HG03097 (cell line): ENCODE measurements at regions not wholly inside any gene's neighbourhood (a gene's known extent, or its start where the extent isn't known, plus 50 kb on each side); places are given as distances from the start of the nearest gene placed in this dataset.
A peak's percentile ranks its signal among the peaks of the same experiment; 100 is the strongest.

Experiments
- ATAC-seq: cut with Tn5 transposase; IDR thresholded peaks from one replicate; pipeline ENCODE4 v1.9.1; 2021; ENCODE audit not compliant: unreplicated experiment, low FRiP score

DNA sequence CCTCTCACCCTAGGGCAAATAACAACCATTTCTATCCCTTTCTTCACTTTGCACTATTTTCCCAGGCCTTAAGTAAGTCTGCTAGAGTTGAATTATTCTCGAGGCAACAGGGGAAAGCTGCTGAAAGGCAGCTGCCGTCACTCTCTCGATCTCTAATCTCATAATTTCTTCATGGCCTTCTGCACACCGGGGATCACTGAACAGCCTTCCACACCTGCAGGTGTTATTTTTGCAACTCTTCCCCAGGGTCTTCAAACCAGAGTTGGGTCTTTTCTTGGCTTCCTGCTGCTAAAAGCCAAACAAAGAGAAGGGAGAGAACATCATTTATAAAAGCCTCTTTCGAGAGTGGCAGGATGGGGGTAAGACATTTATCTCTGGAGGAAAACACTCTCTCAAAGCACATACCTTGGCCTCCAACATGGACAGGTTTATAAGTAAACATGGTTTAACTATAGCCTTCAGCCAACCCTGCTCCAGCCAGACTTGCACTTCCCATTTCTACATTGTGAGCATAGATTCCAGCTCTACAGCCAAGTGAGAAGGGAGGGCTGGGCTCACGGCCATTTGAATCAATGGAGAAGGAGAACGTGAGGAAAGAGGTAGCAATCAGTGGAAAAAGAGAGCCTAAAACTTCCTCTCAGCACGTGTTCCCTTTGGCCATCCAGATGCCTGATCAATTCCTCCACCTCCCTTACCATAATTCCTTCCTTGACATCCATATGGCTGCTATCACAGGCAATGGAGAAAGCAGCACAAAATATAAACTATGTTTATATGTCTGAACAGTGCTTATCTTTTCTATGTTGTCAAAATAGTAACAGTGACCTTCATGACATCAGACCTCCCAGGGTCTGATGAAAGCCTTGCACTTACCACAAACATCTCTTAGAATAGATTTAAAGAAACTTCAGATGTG is 464.9 kb downstream of the TLE1 start:
- no peak for ATAC-seq

DNA sequence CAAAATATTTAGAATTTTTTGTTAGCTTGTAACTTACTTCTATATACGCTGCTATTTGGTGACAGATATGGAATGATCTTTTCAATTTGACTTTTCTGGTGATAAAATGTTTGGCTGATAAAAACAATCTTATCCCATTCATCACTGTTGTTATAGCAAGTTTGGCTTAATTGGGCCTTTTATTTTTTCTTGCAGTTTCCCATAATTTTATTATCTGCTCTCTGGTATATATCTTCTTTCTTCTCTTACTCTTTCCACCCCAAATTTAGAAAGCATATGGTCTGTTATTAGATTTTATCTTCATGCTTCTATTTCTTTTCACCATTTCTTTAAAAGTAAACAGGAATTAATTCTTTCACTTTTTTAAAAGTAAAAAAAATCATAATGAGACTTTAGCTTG is 474.4 kb downstream of the TLE1 start:
- ATAC-seq, result no peak

DNA sequence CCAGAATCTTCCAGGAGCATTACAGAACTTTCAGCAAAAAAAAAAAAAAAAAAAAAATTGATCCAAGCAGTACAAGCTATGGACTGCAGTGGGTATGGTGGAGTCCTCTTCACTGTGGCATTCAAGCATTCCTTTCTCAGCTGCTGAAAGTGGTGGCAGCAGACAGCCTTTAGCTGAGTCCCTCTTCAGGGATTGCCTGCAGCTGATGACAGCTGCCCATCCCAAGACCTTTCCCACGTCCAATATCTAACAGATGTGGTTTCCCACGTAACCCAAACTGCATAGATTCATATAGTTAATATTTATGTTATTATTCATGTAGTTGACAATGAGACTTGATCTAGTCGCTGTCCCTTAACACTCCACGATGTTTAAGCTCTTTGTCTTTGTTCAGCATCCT is 475.9 kb downstream of the TLE1 start:
- ATAC-seq, result no peak

DNA sequence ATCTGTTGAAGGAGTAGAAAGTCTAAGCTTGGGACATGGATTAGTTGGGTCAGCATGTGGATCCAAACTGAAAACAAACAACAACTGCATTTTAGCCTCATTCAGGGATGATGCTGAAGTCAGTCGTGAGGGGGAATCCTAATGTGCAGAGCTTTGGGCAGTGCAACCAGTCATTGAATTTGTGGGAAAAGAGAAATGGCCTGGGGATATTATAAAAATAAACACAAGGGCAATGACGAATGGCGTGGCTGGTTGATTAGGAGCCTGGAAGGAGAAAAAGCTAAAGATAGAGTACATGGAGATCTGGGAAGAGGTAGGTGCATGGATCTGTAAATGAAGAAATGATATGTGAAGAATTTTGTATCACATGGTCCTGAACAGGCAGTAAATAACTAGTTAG is 477.6 kb downstream of the TLE1 start:
- no peak for ATAC-seq

DNA sequence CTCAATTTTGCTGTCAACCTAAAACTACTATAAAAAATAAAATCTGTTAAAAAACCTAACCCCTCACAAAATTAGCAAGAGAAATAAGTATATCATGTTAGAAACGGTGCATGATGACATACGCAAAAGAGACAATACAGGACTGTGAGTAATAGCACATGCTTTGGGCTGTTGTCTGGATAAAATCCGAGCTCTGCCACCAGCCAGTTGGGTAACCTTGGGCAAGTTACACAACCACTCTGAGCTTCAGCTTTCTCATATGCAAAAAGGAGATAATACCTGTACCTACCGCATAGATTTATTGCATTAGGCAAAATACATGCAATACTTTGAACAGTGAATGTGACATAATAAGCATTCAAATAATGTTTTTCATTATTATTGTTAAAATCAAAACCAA is 481.7 kb downstream of the TLE1 start:
- no peak for ATAC-seq

DNA sequence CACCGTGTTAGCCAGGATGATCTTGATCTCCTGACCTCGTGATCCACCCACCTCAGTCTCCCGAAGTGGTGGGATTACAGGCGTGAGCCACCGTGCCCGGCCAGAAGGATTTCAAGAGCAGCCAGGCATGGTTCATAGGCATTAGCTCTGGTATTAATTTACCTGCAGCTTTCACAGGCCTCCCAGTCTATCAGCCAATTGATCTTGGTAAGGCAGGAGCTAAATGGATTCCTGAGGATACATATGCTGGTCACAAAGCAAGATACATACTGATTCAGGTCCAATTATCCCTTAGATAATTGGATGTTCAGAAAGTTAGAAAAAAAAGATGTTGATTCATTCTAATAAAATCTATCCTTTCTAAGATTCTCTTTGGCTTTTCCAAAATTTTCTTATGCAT is 487.1 kb downstream of the TLE1 start:
- ATAC-seq, result no peak

DNA sequence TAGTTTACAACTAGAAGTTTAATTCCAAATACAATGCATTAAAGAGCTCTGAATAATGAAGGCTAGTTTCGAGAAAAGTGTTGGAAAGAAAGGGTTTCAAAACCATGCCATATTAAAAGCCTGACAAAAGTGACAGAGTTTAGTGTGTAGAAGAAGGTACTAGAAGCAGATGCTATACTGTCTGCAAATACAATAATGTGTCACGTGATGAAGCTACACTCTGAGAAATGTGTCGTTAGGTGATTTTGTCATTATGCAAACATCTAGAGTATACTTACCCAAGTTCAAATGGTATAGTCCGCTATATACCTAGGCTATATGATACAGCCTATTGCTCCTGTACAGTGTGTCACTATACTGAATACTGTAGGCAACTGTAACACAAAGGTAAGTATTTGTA is 494.1 kb downstream of the TLE1 start:
- no peak for ATAC-seq

DNA sequence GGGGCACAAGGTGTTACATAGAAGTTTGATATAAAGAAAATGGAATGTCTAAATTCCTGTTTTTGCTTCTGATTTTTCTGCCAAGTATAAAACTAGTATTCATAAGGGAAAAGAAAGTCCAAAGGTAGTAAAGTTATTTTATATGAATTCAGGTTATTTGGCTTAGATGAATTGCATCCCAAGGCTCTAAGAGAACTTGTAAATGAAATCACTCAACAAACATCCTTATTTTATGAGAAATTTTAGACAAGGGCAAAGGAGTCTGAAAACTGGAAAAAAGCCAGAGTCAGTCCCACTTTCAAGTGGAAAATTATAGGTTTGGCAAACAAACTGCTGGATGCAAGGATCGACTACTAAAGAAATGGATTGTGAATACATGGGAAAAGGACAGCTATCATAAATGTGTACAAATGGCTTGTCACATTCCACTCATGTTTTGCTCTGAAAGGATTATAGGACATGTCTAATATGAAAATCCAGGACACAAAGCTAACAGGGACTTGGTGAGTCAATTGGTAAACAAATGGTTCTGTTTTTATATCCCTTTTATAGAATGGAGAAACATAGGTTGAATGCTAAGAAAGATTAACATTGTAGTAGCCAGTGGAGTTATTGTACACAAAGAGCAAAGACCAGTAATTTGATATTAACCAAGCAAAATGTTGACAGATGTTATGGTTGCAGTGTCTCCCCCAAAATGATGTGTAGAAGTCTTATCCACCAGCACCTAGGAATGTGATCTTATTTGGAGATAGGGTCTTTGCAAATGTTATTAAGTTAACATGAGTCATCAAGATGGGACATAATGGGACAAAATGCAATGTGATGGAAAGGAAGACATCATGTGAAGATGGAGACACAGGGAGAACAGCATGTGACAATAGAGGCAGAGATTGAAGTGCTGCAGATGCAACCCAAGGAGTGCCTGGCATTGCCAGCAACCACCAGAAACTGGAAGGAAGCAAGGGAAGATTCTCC is 495.7 kb downstream of the TLE1 start:
- no peak for ATAC-seq

DNA sequence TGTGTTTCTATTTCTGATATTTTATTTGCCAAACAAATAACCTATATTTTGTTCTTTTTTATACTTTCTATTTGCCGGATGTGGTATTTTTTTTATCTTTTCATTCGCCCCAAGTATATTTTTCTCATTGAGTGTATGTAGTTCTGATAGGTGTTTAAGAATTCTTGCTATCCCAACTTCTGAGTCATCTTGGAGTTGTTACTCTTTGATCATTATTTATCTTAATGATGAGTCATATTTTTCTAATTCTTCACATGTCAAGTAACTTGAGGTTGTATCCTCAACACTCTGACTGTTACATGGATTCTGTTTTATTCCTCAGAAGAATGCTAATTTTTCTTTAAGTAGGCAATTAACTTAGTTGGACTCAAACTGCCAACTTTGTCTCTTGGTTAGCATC is 498.1 kb downstream of the TLE1 start:
- no peak for ATAC-seq

DNA sequence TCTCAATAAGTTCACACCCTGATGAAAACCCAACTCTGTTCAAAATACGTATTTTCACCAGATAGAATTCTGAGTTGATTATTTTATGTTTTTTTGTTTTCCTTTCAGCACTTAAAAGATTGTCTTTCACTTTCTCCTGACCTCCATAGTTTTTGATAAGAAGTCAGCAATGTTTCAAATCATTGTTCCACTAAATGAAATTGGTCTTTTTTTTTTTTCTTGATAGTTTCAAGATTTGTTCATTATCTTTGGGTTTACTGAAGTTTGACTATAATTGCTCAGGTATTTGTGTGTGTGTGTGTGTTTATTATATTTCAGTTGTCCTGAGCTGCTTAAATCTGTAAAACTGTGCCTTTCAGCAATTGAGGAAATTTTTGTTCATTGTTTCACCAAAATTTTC is 498.7 kb downstream of the TLE1 start:
- no peak for ATAC-seq

DNA sequence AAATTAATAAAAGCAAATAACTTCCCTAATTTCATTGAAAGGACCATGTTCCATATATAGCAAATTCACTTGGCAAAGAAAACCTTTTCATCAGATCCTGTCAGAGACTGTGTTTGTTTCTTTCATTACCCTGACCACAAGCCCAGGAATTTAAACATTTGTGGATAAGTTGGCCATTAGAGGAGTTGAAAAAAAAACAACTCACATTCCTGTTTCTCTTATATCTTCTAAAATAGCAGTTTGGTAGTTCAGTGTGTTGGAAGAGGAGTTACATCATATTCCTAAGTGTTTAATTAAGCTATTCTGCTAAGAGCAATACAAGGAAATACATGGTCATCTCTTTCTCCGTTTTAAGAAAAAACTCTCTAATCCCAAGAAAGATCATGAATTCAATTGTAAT is 505.6 kb downstream of the TLE1 start:
- no peak for ATAC-seq

DNA sequence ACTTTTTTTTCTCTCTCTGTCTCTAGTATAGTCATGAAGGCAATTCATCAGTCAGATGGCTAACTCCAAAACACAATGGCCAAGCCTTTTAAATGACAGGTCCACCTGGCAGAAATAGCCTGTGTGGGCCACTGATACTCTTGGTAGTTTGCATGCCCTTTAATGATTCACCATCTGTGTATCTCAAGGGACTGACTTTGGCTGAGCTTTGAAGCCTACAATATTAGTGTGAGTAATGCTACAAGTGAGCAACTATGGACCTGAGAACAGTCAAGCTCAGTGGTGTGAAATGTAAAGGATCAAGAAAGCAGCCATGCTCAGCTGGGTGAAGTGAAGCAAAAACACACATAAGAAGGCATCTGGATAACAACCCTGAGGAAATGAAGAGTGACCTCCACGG is 506.9 kb downstream of the TLE1 start:
- ATAC-seq, result peak; percentile 86

DNA sequence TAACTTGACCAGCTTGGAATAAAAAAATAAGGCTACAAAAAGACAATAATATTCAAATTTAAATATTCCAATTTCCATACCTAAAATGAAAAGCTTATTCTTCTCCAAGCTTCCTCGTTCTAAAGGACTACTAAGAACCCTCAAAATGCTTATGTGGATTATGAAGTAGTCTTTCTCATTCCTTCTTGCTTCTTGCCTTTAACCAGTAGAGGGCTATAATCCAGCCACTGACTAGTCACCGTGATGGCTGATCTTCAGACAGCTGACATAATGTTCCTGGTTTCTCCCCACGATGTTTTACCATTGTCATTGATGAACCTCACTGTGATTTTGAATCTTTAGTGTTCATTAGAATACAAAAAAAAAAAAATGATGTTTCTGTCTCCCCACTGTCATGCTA is 515.3 kb downstream of the TLE1 start:
- ATAC-seq, result no peak

DNA sequence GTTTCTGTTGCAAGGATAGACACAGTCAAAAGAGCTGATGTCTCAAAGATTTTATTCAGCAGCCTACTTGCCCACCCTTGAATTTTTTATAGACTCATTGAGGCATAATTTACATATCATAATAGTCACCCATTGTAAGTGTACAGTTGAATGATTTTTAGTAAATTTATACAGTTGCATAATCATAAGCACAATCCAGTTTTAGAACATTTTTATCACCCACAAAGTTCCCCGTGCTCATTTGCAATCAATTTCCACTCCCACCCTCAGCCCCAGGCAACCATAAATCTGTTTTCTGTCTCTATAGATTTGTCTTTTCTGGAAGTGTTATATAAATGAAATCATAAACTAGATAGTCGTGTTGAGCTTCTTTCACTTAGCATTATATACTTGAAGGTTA is 517.7 kb downstream of the TLE1 start:
- no peak for ATAC-seq

DNA sequence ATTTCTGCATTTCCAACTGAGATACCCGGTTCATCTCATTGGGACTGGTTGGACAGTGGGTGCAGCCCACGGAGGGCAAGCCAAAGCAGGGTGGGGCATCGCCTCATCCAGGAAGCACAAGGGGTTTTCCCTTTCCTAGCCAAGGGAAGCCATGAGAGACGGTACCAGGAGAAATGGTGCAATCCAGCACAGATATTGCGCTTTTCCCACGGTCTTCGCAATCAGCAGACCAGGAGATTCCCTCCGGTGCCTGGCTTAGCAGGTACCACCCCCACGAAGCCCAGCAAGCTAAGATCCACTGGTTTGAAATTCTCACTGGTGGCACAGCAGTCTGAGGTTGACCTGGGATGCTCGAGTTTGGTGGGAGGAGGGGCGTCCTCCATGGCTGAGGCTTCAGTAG is 527.0 kb downstream of the TLE1 start:
- no peak for ATAC-seq

DNA sequence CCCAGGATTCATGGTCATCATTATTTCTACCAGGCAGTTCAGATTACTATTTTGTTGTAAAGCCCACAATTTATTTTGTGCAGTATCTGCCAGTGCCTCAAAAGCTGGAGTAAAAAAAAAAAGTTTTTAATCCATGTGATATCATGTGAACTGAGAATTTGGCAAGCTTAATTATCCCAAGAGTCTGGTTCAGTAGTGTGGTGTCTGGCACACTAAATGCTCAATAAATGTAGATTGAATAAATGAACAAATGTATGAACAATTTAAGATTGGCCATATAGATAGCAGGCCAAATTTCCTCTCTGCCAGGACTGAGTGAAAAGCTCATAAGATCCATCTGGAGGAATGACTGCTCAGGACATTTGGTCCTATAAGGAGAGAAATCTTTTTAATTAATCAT is 533.0 kb downstream of the TLE1 start:
- ATAC-seq, result no peak

DNA sequence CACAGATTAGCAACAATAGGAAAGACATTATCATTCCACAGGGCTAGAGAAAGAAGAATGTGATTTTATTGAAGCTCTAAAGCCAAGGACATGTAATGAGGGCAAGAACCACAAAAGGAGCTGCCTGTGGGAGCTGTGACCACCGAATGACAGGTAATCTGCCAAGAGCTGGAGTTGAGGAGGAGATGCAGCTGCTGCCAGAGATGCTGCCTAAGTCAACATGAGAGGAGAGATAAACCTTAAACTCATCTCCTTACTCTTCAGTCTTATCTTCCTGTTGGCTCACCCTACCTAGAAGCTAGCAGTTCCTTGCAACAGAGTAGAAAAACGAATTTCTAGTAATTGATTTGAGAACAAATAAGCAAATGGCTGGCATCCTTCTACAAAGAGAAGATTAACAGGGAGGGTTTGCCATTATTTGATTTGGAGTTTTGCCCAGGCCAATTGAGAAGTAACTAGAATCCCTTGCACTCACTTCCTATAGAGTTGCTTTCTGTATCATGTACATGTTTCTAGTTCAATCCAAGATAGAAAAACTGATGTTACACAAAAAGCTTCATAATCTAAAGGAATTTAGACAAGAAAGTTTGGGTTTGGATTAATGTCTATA is 539.2 kb downstream of the TLE1 start:
- no peak for ATAC-seq

DNA sequence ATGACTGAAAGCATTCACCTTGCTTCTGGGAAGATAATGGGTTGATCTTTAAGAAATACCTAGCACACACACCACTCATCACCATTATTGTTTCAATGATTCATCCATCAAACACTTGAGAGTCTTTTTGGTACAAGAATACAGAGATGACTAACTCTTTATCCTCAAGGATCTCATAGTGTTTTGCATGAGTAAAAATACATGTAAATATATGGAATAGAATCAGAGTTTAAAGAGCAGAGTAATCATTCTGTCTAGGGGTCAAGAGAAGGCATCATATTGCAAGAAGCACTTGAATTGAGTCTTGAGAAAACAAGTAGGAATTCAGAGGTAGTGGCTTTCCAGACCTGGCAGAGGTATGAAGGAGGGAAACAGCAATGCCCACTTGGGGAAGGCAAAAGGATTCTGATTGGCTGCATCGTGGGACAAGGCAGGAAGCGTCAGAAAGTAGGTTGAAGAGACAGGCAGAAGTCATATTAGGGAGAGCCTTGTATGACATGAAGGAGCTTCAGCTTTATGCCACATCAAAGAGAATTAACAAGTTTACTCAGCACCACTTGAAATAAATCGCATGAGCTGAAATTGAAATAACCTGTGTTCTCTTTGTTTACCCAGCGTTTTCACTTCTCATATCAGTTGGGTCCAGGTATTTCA is 542.5 kb downstream of the TLE1 start:
- no peak for ATAC-seq

DNA sequence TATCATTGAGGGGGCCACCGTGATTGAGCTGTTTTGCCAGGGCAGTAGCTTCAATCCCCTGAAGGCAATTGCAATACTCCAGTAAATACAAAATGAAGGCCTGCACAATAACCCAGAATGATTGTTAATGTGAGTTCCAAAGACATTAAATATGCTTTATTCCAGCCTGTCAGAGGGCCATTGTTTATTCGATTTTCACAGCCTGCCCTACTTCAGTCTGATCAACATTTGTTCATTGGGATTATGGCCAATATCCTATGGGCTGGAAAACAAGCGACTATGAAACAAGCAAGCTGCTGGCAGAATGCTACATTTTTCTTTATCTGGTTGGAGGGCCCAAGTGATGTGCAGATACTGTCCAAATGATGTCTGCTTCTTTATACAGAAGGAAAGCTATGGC is 543.1 kb downstream of the TLE1 start:
- ATAC-seq, result no peak

DNA sequence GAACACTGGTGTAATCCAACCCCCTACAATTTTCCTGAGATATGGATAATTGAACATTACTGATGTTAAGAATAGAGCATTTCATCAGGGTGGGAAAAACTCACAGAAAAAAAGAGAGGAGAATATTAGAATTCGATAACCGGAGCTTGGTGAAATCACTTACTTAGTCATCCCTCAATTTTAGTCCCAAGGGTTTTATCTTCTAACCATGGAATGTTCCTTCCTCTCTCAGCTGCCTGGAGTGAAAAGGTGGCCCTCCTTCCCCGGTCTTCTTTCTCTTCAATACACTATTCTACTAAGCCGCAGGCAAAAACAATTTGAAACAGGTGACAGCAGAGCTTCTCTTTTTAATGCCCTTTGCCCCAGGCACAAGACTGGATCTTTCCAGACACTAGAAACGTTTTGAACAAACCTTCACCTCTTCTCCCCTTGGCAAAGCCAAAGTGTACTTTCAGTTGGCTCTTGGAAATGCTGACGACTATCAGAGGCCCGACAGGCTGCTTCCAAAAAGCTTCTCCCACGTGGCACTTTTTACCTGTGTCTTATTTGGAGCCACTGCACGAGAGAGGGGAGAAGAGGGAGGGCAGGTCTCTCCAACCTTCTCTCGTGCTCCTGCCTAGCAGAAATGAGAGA is 543.9 kb downstream of the TLE1 start:
- ATAC-seq, result no peak
